ENCODE measurements at regions not wholly inside any gene's neighbourhood (a gene's known extent, or its start where the extent isn't known, plus 50 kb on each side); places are given as distances from the start of the nearest gene placed in this dataset.

GRCh38 chr7:54897891-54898290 is 120.9 kb upstream of the EGFR start:
- H4K20me1 ChIP-seq (ENCODE audit: insufficient read depth, low read length), result no peaks in the 10 kb centered on the region
- no peak for TF ChIP-seq EZH2phosphoT487 (IDR thresholded peaks at IDR 0.05; ENCODE audit: low read depth)
- TF ChIP-seq CTCF (IDR thresholded peaks at IDR 0.05; ENCODE audit: low read depth, low read length), result no peak
- H2AFZ ChIP-seq (ENCODE audit: low read depth, low read length), result no peak overlapping the region
- H3K79me2 ChIP-seq (ENCODE audit: low read length), result no peaks in the 10 kb centered on the region
- H3K4me1 ChIP-seq (ENCODE audit: low read length), result peaks cover 7% of the 10 kb centered on the region
- peaks cover 30% of the 10 kb centered on the region for H3K27me3 ChIP-seq (ENCODE audit: low read depth, low read length)
- H3K4me2 ChIP-seq (ENCODE audit: low read length), result no peak overlapping the region
- no peak overlapping the region for H3K9ac ChIP-seq (ENCODE audit: low read length)
- no peak overlapping the region for H3K27ac ChIP-seq (ENCODE audit: low read length)
- no peaks in the 10 kb centered on the region for H3K36me3 ChIP-seq (replicated peaks; ENCODE audit: low read depth, low read length)
- no peaks in the 10 kb centered on the region for H3K9me3 ChIP-seq (ENCODE audit: insufficient read depth, low read length)
- no peak overlapping the region for H3K4me3 ChIP-seq (ENCODE audit: low read length)

GRCh38 chr7:54898659-54899340 is 120.0 kb upstream of the EGFR start:
- no peaks in the 10 kb centered on the region for H3K9me3 ChIP-seq (ENCODE audit: insufficient read depth, low read length)
- no peak overlapping the region for H2AFZ ChIP-seq (ENCODE audit: low read depth, low read length)
- H3K9ac ChIP-seq (ENCODE audit: low read length), result no peak overlapping the region
- no peaks in the 10 kb centered on the region for H3K36me3 ChIP-seq (replicated peaks; ENCODE audit: low read depth, low read length)
- H3K4me3 ChIP-seq (ENCODE audit: low read length), result no peak overlapping the region
- H4K20me1 ChIP-seq (ENCODE audit: insufficient read depth, low read length), result no peaks in the 10 kb centered on the region
- no peak overlapping the region for H3K4me2 ChIP-seq (ENCODE audit: low read length)
- no peak for TF ChIP-seq EZH2phosphoT487 (IDR thresholded peaks at IDR 0.05; ENCODE audit: low read depth)
- TF ChIP-seq CTCF (IDR thresholded peaks at IDR 0.05; ENCODE audit: low read depth, low read length), result no peak
- peaks cover 5% of the 10 kb centered on the region for H3K4me1 ChIP-seq (ENCODE audit: low read length)
- no peak overlapping the region for H3K27ac ChIP-seq (ENCODE audit: low read length)
- H3K27me3 ChIP-seq (ENCODE audit: low read depth, low read length), result peaks cover 32% of the 10 kb centered on the region
- H3K79me2 ChIP-seq (ENCODE audit: low read length), result no peaks in the 10 kb centered on the region

GRCh38 chr7:54901840-54902239 is 117.0 kb upstream of the EGFR start:
- Histone ChIP-seq H3K79me2 (ENCODE audit: low read length) (no peaks in the 10 kb centered on the region), H3K4me1 (ENCODE audit: low read length) (no peaks in the 10 kb centered on the region; the same call in 1 of the 2 replicates), H3K9ac (ENCODE audit: low read length) (no peak overlapping the region), H3K27ac (ENCODE audit: low read length) (no peak overlapping the region), H3K36me3 (replicated peaks; ENCODE audit: low read depth, low read length) (no peaks in the 10 kb centered on the region), H2AFZ (ENCODE audit: low read depth, low read length) (no peak overlapping the region), H4K20me1 (ENCODE audit: insufficient read depth, low read length) (no peaks in the 10 kb centered on the region), H3K27me3 (ENCODE audit: low read depth, low read length) (peaks cover 31% of the 10 kb centered on the region), H3K4me2 (ENCODE audit: low read length) (no peak overlapping the region), H3K9me3 (ENCODE audit: insufficient read depth, low read length) (no peaks in the 10 kb centered on the region), H3K4me3 (ENCODE audit: low read length) (no peak overlapping the region)
- TF ChIP-seq EZH2phosphoT487 (IDR thresholded peaks at IDR 0.05; ENCODE audit: low read depth) (no peak), CTCF (IDR thresholded peaks at IDR 0.05; ENCODE audit: low read depth, low read length) (no peak)

- no peaks in the 10 kb centered on the region for H4K20me1 ChIP-seq (ENCODE audit: insufficient read depth, low read length)
- no peaks in the 10 kb centered on the region for H3K36me3 ChIP-seq (replicated peaks; ENCODE audit: low read depth, low read length)
- no peak overlapping the region for H3K4me2 ChIP-seq (ENCODE audit: low read length)
Measured at GRCh38 chr7:54904130-54904529, 114.7 kb upstream of the EGFR start.

More at GRCh38 chr7:54904130-54904529, 114.7 kb upstream of the EGFR start:
- no peak for TF ChIP-seq CTCF (IDR thresholded peaks at IDR 0.05; ENCODE audit: low read depth, low read length)
- no peak for TF ChIP-seq EZH2phosphoT487 (IDR thresholded peaks at IDR 0.05; ENCODE audit: low read depth)
- Histone ChIP-seq H3K9me3 (ENCODE audit: insufficient read depth, low read length) (0 out of 2 replicates have a peak, but pooled peaks cover 3% of the 10 kb centered on the region), H3K79me2 (ENCODE audit: low read length) (no peaks in the 10 kb centered on the region), H3K9ac (ENCODE audit: low read length) (no peak overlapping the region), H3K4me3 (ENCODE audit: low read length) (no peak overlapping the region), H3K27me3 (ENCODE audit: low read depth, low read length) (peaks cover 13% of the 10 kb centered on the region), H2AFZ (ENCODE audit: low read depth, low read length) (no peak overlapping the region), H3K27ac (ENCODE audit: low read length) (no peak overlapping the region), H3K4me1 (ENCODE audit: low read length) (no peaks in the 10 kb centered on the region; the same call in 1 of the 2 replicates)
